Astrocyte of the cerebellum (primary cell): ENCODE measurements at regions not wholly inside any gene's neighbourhood (a gene's known extent, or its start where the extent isn't known, plus 50 kb on each side); places are given as distances from the start of the nearest gene placed in this dataset.

Source experiments
- DNase-seq: peaks from one replicate; pipeline ENCODE4 v3.0.0-alpha.2; 2011; ENCODE audit warnings: low read depth
- H3K4me3 ChIP-seq: 2 replicates; pipeline ENCODE4 v1.5.1; 2011; ENCODE audit warnings: mild to moderate bottlenecking, low read depth, low read length, moderate library complexity
- CTCF ChIP-seq: IDR thresholded peaks from 2 replicates; pipeline ENCODE4 v1.5.1; 2012; ENCODE audit warnings: low read length, low read depth, moderate library complexity, mild to moderate bottlenecking; ENCODE audit errors: missing control alignments
- in situ Hi-C: cut with HindIII; loops from 2 replicates; pipeline ENCODE4 v1.10.0; 2017; ENCODE audit warnings: low sequenced_read_pairs

- in situ Hi-C loops, result no loop called here
- no peak for TF ChIP-seq CTCF
- no peak for DNase-seq
- H3K4me3 ChIP-seq, result no peak overlapping the region
These were observed 165.5 kb upstream of the PDE5A start for GRCh38 chr4:119794113-119794512.

GRCh38 chr4:119788349-119789266 lies 160.0 kb upstream of the PDE5A start:
- no peak overlapping the region for H3K4me3 ChIP-seq
- no peak for TF ChIP-seq CTCF
- in situ Hi-C loops, result no loop called here
- no peak for DNase-seq

- DNase-seq, result peak; percentile 27
- peak; percentile 49 for TF ChIP-seq CTCF
- in situ Hi-C loops, result no loop called here
These were observed 157.4 kb upstream of the PDE5A start for GRCh38 chr4:119785963-119786362.

GRCh38 chr4:119783189-119783983 lies 154.8 kb upstream of the PDE5A start:
- no peak overlapping the region for H3K4me3 ChIP-seq
- no peak for DNase-seq
- in situ Hi-C loops, result no loop called here
- TF ChIP-seq CTCF, result no peak

More at GRCh38 chr4:119785963-119786362, 157.4 kb upstream of the PDE5A start:
- no peak overlapping the region for H3K4me3 ChIP-seq

GRCh38 chr4:119781044-119781443 lies 152.4 kb upstream of the PDE5A start:
- in situ Hi-C loops, result no loop called here
- no peak overlapping the region for H3K4me3 ChIP-seq
- no peak for TF ChIP-seq CTCF
- no peak for DNase-seq

GRCh38 chr4:119774840-119775239 lies 146.2 kb upstream of the PDE5A start:
- in situ Hi-C loops, result no loop called here
- DNase-seq, result no peak
- H3K4me3 ChIP-seq, result no peak overlapping the region
- no peak for TF ChIP-seq CTCF
